ENCODE measurements at regions not wholly inside any gene's neighbourhood (a gene's known extent, or its start where the extent isn't known, plus 50 kb on each side); places are given as distances from the start of the nearest gene placed in this dataset.

- DNase-seq (ENCODE audit: low read depth): no peak
- H3K4me3 ChIP-seq (ENCODE audit: low read depth, low read length): no peak overlapping the region
- no peak for TF ChIP-seq CTCF (IDR thresholded peaks at IDR 0.05; ENCODE audit: control insufficient read depth, extremely low read depth, insufficient read depth)
Measured at GRCh38 chr7:34333925-34334324, 324.1 kb upstream of the NPSR1 start.

GRCh38 chr7:34337163-34337562 is 320.9 kb upstream of the NPSR1 start:
- no peak for TF ChIP-seq CTCF (IDR thresholded peaks at IDR 0.05; ENCODE audit: control insufficient read depth, extremely low read depth, insufficient read depth)
- no peak for DNase-seq (ENCODE audit: low read depth)
- no peak overlapping the region for H3K4me3 ChIP-seq (ENCODE audit: low read depth, low read length)

GRCh38 chr7:34338961-34339526 is 319.0 kb upstream of the NPSR1 start:
- TF ChIP-seq CTCF (IDR thresholded peaks at IDR 0.05; ENCODE audit: control insufficient read depth, extremely low read depth, insufficient read depth): no peak
- H3K4me3 ChIP-seq (ENCODE audit: low read depth, low read length): no peak overlapping the region
- DNase-seq (ENCODE audit: low read depth): no peak

- no peak for DNase-seq (ENCODE audit: low read depth)
- no peak overlapping the region for H3K4me3 ChIP-seq (ENCODE audit: low read depth, low read length)
- TF ChIP-seq CTCF (IDR thresholded peaks at IDR 0.05; ENCODE audit: control insufficient read depth, extremely low read depth, insufficient read depth): no peak
Measured at GRCh38 chr7:34341326-34341725, 316.7 kb upstream of the NPSR1 start.

- DNase-seq (ENCODE audit: low read depth): no peak
- TF ChIP-seq CTCF (IDR thresholded peaks at IDR 0.05; ENCODE audit: control insufficient read depth, extremely low read depth, insufficient read depth): no peak
- no peak overlapping the region for H3K4me3 ChIP-seq (ENCODE audit: low read depth, low read length)
Measured at GRCh38 chr7:34342387-34342786, 315.6 kb upstream of the NPSR1 start.

- DNase-seq (ENCODE audit: low read depth): no peak
- no peak for TF ChIP-seq CTCF (IDR thresholded peaks at IDR 0.05; ENCODE audit: control insufficient read depth, extremely low read depth, insufficient read depth)
- no peak overlapping the region for H3K4me3 ChIP-seq (ENCODE audit: low read depth, low read length)
Measured at GRCh38 chr7:34343667-34344066, 314.4 kb upstream of the NPSR1 start.

GRCh38 chr7:34354011-34354410 is 304.0 kb upstream of the NPSR1 start:
- no peak overlapping the region for H3K4me3 ChIP-seq (ENCODE audit: low read depth, low read length)
- no peak for TF ChIP-seq CTCF (IDR thresholded peaks at IDR 0.05; ENCODE audit: control insufficient read depth, extremely low read depth, insufficient read depth)

More at GRCh38 chr7:34354011-34354410, 304.0 kb upstream of the NPSR1 start:
- DNase-seq (ENCODE audit: low read depth): no peak

Measured in LNCaP clone FGC (cell line).